Fibroblast of pulmonary artery (primary cell): ENCODE measurements at regions not wholly inside any gene's neighbourhood (a gene's known extent, or its start where the extent isn't known, plus 50 kb on each side); places are given as distances from the start of the nearest gene placed in this dataset.

Source experiments
- DNase-seq: peaks from one replicate; pipeline ENCODE4 v3.0.0-alpha.2; 2010; ENCODE audit warnings: low read depth
- H3K4me3 ChIP-seq: replicated peaks from 2 replicates; pipeline ENCODE4 v1.5.1; 2011; ENCODE audit warnings: low read depth, mild to moderate bottlenecking, control low read depth, low read length, moderate library complexity
- TF ChIP-seq, protein P1 (sequence below): IDR thresholded peaks from 2 replicates; pipeline ENCODE4 v1.5.1; 2011; ENCODE audit warnings: mild to moderate bottlenecking, control low read depth, low read length, inconsistent platforms; ENCODE audit errors: missing control alignments

DNA sequence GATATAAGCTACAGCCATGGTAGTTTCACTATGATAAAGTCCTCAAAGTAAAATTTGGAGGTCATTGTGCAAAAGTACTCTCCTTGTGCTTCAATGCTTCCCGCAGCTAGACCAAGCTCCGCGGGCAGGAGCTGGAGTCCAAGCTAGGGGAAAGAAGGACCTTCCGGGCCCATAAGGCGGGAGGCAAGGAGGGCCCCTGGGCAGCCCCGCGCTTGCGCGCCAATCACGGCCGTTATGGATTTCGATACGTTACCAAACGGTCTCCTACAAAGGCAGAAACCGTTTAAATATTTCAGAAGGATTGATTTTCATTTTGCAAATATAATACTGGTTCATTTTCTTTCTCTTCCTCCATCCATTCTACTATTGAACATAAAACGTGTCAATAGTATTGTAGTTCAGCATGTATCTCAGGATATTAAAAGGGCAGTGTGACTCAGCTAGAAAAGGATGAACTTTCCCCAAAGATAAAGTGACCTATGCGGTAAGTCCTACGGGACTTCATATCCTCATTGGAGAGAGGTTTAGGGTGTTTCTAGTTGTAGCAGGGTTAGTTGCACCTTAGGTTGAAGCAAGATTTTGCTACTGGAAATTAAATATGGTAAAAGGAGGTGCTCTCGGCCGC lies 128.0 kb downstream of the KIF20B start:
- no peak overlapping the region for H3K4me3 ChIP-seq
- TF ChIP-seq, protein P1, sequence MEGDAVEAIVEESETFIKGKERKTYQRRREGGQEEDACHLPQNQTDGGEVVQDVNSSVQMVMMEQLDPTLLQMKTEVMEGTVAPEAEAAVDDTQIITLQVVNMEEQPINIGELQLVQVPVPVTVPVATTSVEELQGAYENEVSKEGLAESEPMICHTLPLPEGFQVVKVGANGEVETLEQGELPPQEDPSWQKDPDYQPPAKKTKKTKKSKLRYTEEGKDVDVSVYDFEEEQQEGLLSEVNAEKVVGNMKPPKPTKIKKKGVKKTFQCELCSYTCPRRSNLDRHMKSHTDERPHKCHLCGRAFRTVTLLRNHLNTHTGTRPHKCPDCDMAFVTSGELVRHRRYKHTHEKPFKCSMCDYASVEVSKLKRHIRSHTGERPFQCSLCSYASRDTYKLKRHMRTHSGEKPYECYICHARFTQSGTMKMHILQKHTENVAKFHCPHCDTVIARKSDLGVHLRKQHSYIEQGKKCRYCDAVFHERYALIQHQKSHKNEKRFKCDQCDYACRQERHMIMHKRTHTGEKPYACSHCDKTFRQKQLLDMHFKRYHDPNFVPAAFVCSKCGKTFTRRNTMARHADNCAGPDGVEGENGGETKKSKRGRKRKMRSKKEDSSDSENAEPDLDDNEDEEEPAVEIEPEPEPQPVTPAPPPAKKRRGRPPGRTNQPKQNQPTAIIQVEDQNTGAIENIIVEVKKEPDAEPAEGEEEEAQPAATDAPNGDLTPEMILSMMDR = no peak
- DNase-seq = no peak

DNA sequence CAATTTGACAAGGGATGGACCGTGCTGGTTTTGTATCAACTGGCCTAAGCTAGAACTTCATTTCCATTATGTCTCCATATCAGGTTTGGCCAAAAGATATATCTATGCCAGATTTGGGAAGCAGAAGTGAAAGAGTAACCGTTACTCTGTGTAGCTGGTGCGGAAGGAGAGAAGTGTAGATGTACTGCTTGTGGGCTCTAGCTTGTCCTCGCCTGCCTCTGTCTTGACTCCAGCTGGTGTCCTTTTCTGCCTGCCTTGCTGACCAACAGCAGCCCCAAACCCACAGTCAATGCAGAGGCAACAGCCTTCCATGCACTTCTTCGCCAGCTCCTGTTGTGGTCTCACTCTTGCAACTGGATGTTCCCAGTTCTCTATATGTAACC lies 128.5 kb downstream of the KIF20B start:
- DNase-seq = no peak
- H3K4me3 ChIP-seq = no peak overlapping the region
- TF ChIP-seq, protein P1 = no peak

DNA sequence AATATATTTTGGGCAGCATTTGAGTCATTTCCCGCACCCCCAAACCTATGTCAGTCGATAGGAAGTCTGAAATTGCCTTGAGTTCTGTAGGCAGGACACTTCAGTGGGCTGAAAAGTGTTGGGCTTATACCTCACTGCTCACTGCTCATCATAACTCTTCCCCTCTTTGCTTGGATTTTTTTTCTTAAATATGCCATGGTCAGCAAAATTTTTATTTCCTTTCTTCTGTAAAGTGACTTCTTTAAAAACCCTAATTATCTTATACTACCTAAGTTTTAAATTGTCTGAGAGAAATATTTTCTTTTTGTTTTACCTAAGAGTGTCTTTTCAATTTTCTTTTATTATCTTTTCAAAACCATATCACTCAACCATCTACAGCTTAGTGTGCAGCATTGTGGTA lies 129.2 kb downstream of the KIF20B start:
- TF ChIP-seq, protein P1 = no peak
- H3K4me3 ChIP-seq = no peak overlapping the region
- DNase-seq = no peak

DNA sequence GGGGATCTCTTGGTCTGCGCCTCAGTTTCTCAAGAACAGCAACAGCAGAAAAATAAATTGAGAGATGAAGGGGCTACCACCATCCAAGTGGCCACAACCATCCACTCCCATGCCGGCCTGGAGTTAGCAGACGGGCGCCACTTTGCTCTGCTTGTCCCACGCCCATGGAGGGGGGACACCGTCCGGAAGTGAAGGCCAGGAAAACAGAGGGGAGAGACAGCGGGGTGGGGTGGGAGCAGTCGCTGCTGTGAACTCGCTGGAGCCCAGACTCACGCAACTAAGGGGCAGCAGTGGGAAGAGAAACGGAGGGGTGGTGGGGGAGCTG lies 135.4 kb downstream of the KIF20B start:
- no peak for DNase-seq

DNA sequence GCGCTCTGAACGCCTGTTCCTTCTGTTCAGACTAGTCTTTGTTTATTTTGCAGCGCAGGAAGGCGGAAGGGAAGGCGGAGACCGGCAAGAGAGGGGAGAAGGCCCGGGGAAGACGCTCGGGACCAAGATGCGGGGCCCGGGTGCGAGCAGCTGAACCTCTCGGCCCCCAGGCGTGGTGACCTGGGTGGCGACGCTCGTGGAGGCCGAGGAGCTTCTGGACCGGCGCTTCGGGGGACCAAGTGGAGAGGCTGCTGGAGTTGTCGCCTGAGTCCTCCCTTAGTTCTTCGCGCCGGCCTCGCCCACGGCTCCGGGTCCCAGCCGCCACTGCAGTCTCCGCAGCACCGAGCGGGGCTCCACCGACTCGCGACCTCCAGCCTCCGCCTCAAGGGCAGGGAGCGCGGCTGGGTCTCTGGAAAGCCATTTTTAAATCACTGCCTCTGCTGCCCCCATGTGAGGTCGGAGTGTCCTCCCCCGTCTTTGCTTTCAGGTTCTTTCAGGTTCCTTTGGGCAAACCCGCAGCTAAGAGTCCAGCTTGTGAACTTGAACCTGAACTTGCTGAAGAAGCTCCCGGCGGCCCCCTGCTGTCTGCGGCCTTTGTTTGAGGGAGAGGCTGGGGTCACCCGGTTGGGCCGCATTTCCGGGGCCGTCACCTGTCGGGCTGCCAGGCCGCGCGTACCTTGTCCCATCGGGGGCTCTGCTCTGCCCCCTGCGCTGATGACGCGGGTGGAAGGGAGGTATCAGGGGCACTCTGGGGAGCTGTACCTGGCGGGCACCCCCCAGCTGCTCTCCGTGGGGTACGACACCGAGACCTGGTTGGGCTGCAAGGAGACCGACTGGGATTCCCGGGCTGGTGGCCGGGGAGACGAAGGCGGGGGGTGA lies 136.0 kb downstream of the KIF20B start:
- peak overlapping the region; percentile 52 for H3K4me3 ChIP-seq
- DNase-seq = peak; percentile 20
- TF ChIP-seq, protein P1 = no peak

More for the DNA sequence above, 135.4 kb downstream of the KIF20B start:
- peak overlapping the region; percentile 52 for H3K4me3 ChIP-seq
- TF ChIP-seq, protein P1 = no peak

DNA sequence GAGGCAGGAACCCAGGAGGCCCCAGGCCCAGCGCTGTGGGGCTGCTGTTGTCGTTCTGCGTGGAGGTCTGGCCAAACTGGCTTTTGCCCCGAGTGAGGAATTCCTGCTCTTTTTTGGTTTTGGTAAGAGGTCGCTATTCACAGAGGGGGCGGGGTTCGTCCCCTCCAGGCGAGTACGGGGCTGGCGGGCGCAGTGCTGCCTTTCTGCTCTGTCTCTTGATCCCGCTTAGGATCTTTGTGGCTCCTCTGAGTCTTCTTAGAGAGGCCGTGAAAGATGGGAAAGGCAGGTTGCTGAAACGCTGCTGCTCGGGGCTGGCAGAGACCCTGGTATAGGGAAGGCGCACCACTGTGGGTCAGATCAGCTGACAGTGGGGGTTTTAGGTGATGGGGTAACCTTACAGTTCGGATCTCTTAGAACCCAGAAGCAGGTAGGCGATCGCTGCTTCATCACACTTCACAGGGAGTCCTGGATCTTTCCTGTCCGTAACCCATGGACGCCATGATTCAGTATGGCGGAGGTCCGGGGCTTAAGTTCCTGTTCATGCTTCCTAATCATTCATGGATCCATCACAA lies 136.7 kb downstream of the KIF20B start:
- DNase-seq = no peak
- H3K4me3 ChIP-seq = peak overlapping the region; percentile 52
- TF ChIP-seq, protein P1 = no peak
